Thoracic aorta (tissue), 2 donors: ENCODE measurements at regions not wholly inside any gene's neighbourhood (a gene's known extent, or its start where the extent isn't known, plus 50 kb on each side); places are given as distances from the start of the nearest gene placed in this dataset.

ENCODE experiments used
- ATAC-seq: fragments of 150-250 bp; one replicate; pipeline ENCODE4 v1.8.0; 2017; ENCODE audit warnings: low read depth; ENCODE audit not compliant: insufficient number of reproducible peaks, low FRiP score
- DNase-seq: peaks from one replicate; pipeline ENCODE4 v3.0.0-alpha.2; 2020; ENCODE audit warnings: low spot score
- H3K27ac ChIP-seq, 2 donors: fragments of 200-600 bp; sonication (generic); 1 replicate in 1 of 2; 2 replicates in 1 of 2; pipeline ENCODE4 v1.5.1; 2016; ENCODE audit warnings: mild to moderate bottlenecking in 2 of 2, moderate library complexity in 2 of 2
- H3K27me3 ChIP-seq: fragments of 200-600 bp; sonication (generic); replicated peaks from 2 replicates; pipeline ENCODE4 v1.6.0; 2016; ENCODE audit warnings: mild to moderate bottlenecking; ENCODE audit not compliant: insufficient read depth
- H3K36me3 ChIP-seq: fragments of 200-600 bp; sonication (generic); one replicate; pipeline ENCODE4 v1.5.1; 2016
- H3K4me1 ChIP-seq, 2 donors: fragments of 200-600 bp; sonication (generic); 1 replicate in 1 of 2; 2 replicates in 1 of 2; pipeline versions ENCODE4 v1.5.1 to v1.6.0; 2016; ENCODE audit warnings: low read depth in 2 of 2, mild to moderate bottlenecking in 1 of 2; ENCODE audit not compliant: control insufficient read depth in 1 of 2
- H3K4me3 ChIP-seq: fragments of 200-600 bp; sonication (generic); 2 replicates; pipeline ENCODE4 v1.5.1; 2016; ENCODE audit warnings: mild to moderate bottlenecking
- H3K9me3 ChIP-seq: fragments of 200-600 bp; sonication (generic); 2 replicates; pipeline ENCODE4 v1.5.1; 2016
- CTCF ChIP-seq: fragments of 200-600 bp; sonication (generic); IDR thresholded peaks from one replicate; pipeline ENCODE4 v1.5.1; 2019; ENCODE audit warnings: antibody characterized with exemption

GRCh38 chr11:23956586-23956985, 540.3 kb upstream of the LUZP2 start:
- Histone ChIP-seq H3K4me1 (no peaks in the 10 kb centered on the region), H3K36me3 (no peaks in the 10 kb centered on the region), H3K9me3 (no peaks in the 10 kb centered on the region), H3K27ac (no peak overlapping the region), H3K4me3 (no peak overlapping the region), H3K27me3 (no peaks in the 10 kb centered on the region)
- ATAC-seq (no peak), DNase-seq (no peak)
- no peak for TF ChIP-seq CTCF

GRCh38 chr11:23957314-23957713, 539.5 kb upstream of the LUZP2 start:
- Histone ChIP-seq H3K4me1 (no peaks in the 10 kb centered on the region), H3K9me3 (no peaks in the 10 kb centered on the region), H3K27me3 (no peaks in the 10 kb centered on the region), H3K27ac (no peak overlapping the region), H3K4me3 (no peak overlapping the region), H3K36me3 (no peaks in the 10 kb centered on the region)
- ATAC-seq (no peak), DNase-seq (no peak)
- no peak for TF ChIP-seq CTCF

- Histone ChIP-seq H3K36me3 (no peaks in the 10 kb centered on the region), H3K9me3 (no peaks in the 10 kb centered on the region), H3K4me3 (no peak overlapping the region), H3K4me1 (no peaks in the 10 kb centered on the region), H3K27me3 (no peaks in the 10 kb centered on the region), H3K27ac (no peak overlapping the region)
- no peak for ATAC-seq
- DNase-seq = no peak
- TF ChIP-seq CTCF = no peak
Measured at GRCh38 chr11:23959462-23959861, 537.4 kb upstream of the LUZP2 start.

- no peak overlapping the region for H3K27ac ChIP-seq
- ATAC-seq (no peak), DNase-seq (no peak)
- no peaks in the 10 kb centered on the region for H3K4me1 ChIP-seq
- H3K36me3 ChIP-seq = no peaks in the 10 kb centered on the region
- H3K4me3 ChIP-seq = no peak overlapping the region
- no peak for TF ChIP-seq CTCF
- H3K9me3 ChIP-seq = no peaks in the 10 kb centered on the region
- H3K27me3 ChIP-seq = no peaks in the 10 kb centered on the region
Measured at GRCh38 chr11:23961503-23962338, 535.1 kb upstream of the LUZP2 start.

- Histone ChIP-seq H3K9me3 (no peaks in the 10 kb centered on the region), H3K4me1 (no peaks in the 10 kb centered on the region), H3K36me3 (no peaks in the 10 kb centered on the region), H3K27me3 (no peaks in the 10 kb centered on the region), H3K27ac (no peak overlapping the region), H3K4me3 (no peak overlapping the region)
- TF ChIP-seq CTCF = no peak
- ATAC-seq (no peak), DNase-seq (no peak)
Measured at GRCh38 chr11:23973244-23973643, 523.6 kb upstream of the LUZP2 start.
